Rectal smooth muscle tissue (tissue), 1 donor: ENCODE measurements at regions not wholly inside any gene's neighbourhood (a gene's known extent, or its start where the extent isn't known, plus 50 kb on each side); places are given as distances from the start of the nearest gene placed in this dataset.

Source experiments
- H3K27ac ChIP-seq: one replicate; pipeline ENCODE4 v1.7.0; 2013; ENCODE audit warnings: low read depth, low read length, inconsistent platforms
- H3K27me3 ChIP-seq: one replicate; pipeline ENCODE4 v1.7.0; 2013; ENCODE audit warnings: low read length; ENCODE audit not compliant: control insufficient read depth, insufficient read depth
- H3K36me3 ChIP-seq: one replicate; pipeline ENCODE4 v1.7.0; 2013; ENCODE audit warnings: low read length; ENCODE audit not compliant: control insufficient read depth, insufficient read depth
- H3K4me1 ChIP-seq: one replicate; pipeline ENCODE4 v1.7.0; 2013; ENCODE audit warnings: low read length; ENCODE audit not compliant: control insufficient read depth, insufficient read depth
- H3K4me3 ChIP-seq: one replicate; pipeline ENCODE4 v1.7.0; 2013; ENCODE audit warnings: low read length
- H3K9ac ChIP-seq: one replicate; pipeline ENCODE4 v1.7.0; 2013; ENCODE audit warnings: low read length

DNA sequence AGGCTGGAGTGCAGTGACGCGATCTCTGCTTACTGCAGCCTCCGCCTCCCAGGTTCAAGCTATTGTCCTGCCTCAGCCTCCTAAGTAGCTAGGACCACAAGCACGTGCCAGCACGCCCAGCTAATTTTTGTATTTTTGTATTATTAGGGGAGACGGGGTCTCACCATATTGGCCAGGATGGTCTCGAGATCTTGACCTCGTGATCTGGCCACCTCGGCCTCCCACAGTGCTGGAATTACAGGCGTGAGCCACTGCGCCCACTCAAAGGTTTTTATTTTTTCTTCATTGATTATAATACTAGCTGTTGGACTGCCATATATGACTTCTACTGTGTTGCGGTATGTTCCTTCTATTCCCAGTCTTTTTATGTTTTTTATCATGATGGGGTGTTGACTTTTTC, 569.7 kb upstream of the SLITRK6 start:
- Histone ChIP-seq H3K9ac (no peak overlapping the region), H3K4me3 (no peak overlapping the region), H3K27me3 (no peaks in the 10 kb centered on the region), H3K27ac (no peak overlapping the region), H3K36me3 (no peaks in the 10 kb centered on the region), H3K4me1 (no peaks in the 10 kb centered on the region)

DNA sequence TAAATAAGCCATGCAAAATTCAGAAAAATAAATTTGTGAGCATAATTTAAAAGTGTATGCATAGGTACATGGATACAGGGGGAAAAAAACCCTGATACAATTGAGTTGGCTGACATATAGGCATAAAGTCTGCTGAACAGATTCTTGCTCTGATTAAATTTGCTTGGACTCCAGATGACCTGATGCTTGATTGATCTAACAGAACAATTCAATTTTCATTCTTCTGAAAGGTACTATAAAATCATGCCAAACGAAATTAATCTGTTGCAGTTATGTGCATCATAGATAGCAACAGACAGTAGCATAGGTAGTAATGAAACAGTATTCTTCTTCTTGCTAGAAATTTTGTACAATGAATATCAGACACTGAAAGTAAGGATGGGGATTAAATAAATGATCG, 578.2 kb upstream of the SLITRK6 start:
- Histone ChIP-seq H3K27me3 (no peaks in the 10 kb centered on the region), H3K36me3 (no peaks in the 10 kb centered on the region), H3K9ac (no peak overlapping the region), H3K27ac (no peak overlapping the region), H3K4me1 (no peaks in the 10 kb centered on the region), H3K4me3 (no peak overlapping the region)

DNA sequence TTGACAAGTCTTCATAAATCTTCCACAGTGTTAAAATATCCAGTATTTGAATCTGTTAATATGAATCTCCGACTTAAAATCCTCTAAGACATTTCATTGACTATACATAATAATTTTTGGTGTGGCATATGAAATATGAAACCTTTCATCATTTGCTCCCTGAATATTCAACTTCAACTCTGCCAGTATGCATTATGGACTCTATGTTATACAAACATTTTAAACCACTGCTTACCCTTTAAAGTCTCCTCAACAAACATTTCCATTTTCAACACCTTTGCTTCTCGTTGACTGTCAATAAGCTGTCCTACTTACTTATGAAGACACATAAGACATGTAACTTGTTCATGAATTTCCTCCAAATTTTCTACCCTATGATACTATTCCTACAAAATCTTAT, 579.4 kb upstream of the SLITRK6 start:
- Histone ChIP-seq H3K27ac (no peak overlapping the region), H3K9ac (no peak overlapping the region), H3K4me1 (no peaks in the 10 kb centered on the region), H3K27me3 (no peaks in the 10 kb centered on the region), H3K4me3 (no peak overlapping the region), H3K36me3 (no peaks in the 10 kb centered on the region)

DNA sequence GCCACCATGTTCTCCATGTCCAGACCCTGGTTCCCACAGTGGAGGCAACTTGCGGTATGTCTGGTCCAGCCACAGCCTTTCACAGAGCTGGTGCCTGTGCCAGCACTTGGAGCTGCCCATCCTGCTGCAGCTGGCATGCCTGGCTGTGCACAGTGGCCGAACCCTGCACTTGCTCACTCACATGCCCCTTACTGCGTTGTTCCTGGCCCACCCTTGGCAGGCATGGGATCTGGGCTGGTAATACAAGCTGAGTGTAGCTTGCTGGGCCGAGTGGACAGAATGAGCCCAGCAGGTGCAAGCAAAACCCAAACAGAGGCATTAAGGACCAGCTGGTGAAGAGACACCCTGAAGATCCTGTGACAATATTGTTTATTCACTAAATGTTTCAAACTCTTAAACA, 583.9 kb upstream of the SLITRK6 start:
- Histone ChIP-seq H3K27ac (no peak overlapping the region), H3K27me3 (no peaks in the 10 kb centered on the region), H3K4me3 (no peak overlapping the region), H3K9ac (no peak overlapping the region), H3K4me1 (no peaks in the 10 kb centered on the region), H3K36me3 (no peaks in the 10 kb centered on the region)

DNA sequence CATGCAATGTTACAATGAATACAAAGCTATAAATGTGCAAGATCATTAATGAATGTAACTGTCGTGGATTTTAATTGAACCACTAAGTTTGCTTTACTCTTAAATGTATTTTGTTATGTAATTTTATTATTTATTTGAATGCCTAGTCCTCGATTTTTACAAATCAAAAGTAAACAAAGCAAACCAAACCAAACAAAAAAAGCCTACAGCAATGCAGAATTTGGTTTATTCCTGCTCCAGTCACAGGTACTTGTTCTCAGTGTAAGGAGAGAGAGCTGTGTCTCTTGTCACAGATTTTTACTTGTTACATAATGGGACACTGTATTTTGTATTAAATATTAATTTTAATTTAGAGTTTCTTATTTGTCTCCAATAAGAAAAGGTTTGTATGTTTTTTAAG, 584.3 kb upstream of the SLITRK6 start:
- Histone ChIP-seq H3K36me3 (no peaks in the 10 kb centered on the region), H3K27ac (no peak overlapping the region)

DNA sequence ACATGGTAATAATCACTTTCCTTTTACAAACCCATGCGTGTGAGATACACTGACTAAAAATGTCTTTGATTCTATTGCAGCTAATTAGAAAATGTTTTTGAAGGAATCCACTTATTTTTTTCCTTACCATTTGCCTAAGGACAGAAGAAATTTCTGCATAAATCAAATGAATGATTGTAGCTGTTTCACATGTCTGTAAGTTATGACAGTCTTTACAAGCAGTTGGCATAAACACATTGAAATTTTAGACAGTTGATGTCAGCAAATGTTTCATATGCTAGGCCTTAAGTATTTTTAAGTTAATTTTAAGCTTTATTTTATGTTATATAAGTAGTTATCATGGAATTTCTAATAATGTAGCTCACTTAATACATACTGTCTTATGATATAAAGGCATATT, 598.4 kb upstream of the SLITRK6 start:
- Histone ChIP-seq H3K27ac (no peak overlapping the region), H3K9ac (no peak overlapping the region), H3K4me3 (no peak overlapping the region), H3K27me3 (no peaks in the 10 kb centered on the region), H3K4me1 (no peaks in the 10 kb centered on the region), H3K36me3 (no peaks in the 10 kb centered on the region)

More for the DNA sequence above, 584.3 kb upstream of the SLITRK6 start:
- H3K27me3 ChIP-seq = no peaks in the 10 kb centered on the region
- no peak overlapping the region for H3K4me3 ChIP-seq
- no peak overlapping the region for H3K9ac ChIP-seq
- H3K4me1 ChIP-seq = no peaks in the 10 kb centered on the region

DNA sequence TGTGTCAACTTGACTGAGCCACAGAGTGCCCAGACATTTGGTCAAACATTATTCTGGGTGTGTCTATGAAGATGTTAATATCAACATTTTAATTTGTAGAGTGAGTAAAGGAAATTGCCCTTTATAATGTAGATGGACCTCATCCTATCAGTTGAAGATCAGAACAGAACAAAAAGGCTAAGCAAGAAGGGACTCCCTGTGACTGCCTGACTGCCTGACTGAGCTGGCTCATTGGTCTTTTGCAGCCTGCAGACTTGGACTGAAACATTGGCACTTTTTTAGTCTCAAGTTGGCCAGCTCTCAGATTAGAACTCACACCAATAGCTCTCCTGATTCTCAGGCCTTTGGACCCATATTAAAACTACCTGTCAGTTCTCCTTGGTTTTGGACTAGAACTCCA, 600.4 kb upstream of the SLITRK6 start:
- H3K27ac ChIP-seq = no peak overlapping the region
- no peak overlapping the region for H3K9ac ChIP-seq
- no peaks in the 10 kb centered on the region for H3K36me3 ChIP-seq
- H3K4me1 ChIP-seq = no peaks in the 10 kb centered on the region
- H3K27me3 ChIP-seq = no peaks in the 10 kb centered on the region
- no peak overlapping the region for H3K4me3 ChIP-seq

DNA sequence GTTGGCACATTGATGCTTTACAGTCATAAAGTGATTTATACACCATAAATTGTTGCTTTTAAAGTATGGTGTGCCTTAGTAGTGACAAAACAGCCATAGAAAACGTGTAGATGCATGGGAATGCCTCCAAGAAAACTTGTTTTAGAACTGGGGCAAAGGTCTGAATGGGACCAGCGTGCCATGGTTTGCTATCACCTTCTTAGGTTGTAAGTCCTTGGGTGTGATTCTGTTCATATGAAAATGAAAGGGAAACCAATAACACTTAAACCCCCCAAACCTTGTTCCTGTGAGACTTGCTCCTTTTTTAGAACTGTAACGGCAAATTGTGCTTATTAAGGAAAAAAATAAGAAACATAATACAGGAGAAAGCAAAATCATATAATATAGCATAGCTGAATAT, 603.3 kb upstream of the SLITRK6 start:
- no peaks in the 10 kb centered on the region for H3K4me1 ChIP-seq
- no peaks in the 10 kb centered on the region for H3K27me3 ChIP-seq
- H3K27ac ChIP-seq = no peak overlapping the region
- H3K36me3 ChIP-seq = no peaks in the 10 kb centered on the region
- no peak overlapping the region for H3K9ac ChIP-seq
- no peak overlapping the region for H3K4me3 ChIP-seq

DNA sequence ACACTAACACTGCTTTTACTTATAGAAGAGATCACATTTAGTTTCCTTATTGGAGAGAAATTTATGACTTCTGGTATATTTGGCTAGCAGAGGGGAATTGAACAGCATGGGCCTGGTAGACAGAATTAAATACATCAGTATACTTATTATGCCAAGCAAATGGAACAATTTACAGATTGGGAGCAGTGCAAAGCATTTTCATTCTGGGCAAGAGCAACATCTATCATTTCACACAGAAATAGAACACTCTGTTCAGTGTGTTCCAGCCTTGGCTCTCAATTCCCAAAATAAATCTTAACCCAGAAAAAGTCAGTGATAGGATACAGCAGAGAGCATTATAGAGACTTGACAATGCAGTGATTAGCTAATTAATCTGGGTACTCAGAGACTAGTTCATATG, 604.0 kb upstream of the SLITRK6 start:
- no peaks in the 10 kb centered on the region for H3K27me3 ChIP-seq
- H3K4me1 ChIP-seq = no peaks in the 10 kb centered on the region
- no peak overlapping the region for H3K9ac ChIP-seq
- H3K36me3 ChIP-seq = no peaks in the 10 kb centered on the region
- H3K27ac ChIP-seq = no peak overlapping the region
- H3K4me3 ChIP-seq = no peak overlapping the region

DNA sequence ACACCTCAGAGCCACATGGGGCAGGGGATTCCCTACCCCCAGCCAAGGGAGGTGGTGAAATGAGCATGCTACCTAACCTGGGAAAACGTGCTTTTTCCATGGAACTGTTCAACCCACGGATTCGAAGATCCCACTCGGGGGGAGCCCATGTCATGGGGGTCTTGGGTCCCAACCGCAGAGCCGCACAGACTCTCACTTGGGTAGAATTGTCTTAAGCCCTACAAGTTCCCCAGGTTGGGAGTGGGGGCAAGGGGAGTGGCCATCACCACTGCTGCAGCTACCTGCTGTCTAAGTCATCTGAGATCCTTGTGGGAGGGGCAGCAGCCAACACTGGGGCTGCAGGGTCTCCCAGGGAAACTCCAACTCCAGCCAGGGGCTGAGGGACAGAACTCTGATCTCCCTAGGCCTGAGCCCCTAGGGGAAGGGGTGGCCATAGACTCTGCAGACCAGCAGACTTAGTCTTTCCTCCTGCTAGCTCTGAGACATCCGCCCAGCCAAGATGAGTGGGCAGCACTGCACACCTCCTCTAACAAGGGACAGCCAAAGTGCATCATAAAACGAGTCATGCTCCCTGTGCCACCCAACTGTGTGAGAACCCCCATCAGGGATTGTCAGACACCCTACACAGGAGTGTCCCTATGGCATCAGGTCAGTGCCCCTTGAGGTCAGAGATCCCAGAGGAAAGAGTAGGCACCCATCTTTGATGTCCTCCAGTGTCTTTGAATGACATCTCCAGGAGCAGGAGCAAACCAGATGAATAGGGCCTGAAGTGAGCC, 610.4 kb upstream of the SLITRK6 start:
- no peak overlapping the region for H3K27ac ChIP-seq

DNA sequence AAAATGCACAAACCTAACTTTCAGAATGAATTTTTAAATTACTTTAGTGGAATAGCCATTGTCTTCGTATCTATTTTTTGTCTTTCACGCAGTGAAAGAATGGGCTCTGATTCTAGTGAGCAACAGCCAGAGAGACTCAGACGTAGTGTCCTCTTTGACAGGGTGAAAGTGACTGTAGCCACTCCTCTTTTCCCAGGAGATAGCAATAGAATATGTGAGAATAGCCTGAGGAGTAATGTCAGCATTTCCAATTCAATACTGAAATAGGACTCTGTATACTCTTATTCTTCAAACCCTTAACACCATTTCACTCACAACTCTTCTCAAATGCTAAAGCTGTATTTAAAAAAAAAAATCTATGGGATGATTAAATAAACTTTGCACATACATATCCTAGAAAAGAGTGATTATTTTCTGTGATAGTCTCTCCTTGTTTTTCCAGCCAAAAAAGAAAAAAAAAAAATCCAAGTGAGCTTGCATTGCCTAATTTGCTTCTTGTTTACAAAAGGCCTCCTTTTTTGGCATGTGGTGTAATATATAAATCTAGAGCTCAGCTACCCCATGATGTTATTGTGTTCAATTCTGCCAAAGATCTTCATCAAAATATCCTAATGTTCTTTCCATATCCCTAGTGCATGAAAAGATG, 626.1 kb upstream of the SLITRK6 start:
- Histone ChIP-seq H3K27ac (no peak overlapping the region), H3K9ac (no peak overlapping the region), H3K4me1 (no peaks in the 10 kb centered on the region), H3K27me3 (no peaks in the 10 kb centered on the region), H3K36me3 (no peaks in the 10 kb centered on the region), H3K4me3 (no peak overlapping the region)

More for the DNA sequence above, 610.4 kb upstream of the SLITRK6 start:
- no peak overlapping the region for H3K9ac ChIP-seq
- no peaks in the 10 kb centered on the region for H3K27me3 ChIP-seq
- H3K36me3 ChIP-seq = no peaks in the 10 kb centered on the region
- no peaks in the 10 kb centered on the region for H3K4me1 ChIP-seq
- no peak overlapping the region for H3K4me3 ChIP-seq

DNA sequence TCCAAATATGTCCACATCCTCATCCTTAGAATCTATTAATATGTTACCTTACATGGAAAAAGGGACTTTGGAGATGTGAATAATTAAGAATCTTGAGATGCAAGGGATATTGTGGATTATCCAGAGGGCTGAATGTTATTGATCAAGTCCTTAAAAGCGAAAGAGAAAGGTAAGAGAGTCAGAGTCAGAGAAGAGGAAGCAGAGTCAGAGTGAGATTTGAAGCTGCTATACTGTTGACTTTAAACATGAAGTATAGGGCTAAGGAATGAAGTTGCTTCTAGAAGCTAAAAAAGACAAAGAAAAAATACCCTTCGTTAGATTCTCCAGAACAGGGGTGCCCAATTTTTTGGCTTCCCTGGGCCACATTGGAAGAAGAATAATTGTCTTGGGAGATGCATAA, 627.2 kb upstream of the SLITRK6 start:
- Histone ChIP-seq H3K36me3 (no peaks in the 10 kb centered on the region), H3K27ac (no peak overlapping the region), H3K27me3 (no peaks in the 10 kb centered on the region), H3K4me3 (no peak overlapping the region), H3K9ac (no peak overlapping the region), H3K4me1 (no peaks in the 10 kb centered on the region)

DNA sequence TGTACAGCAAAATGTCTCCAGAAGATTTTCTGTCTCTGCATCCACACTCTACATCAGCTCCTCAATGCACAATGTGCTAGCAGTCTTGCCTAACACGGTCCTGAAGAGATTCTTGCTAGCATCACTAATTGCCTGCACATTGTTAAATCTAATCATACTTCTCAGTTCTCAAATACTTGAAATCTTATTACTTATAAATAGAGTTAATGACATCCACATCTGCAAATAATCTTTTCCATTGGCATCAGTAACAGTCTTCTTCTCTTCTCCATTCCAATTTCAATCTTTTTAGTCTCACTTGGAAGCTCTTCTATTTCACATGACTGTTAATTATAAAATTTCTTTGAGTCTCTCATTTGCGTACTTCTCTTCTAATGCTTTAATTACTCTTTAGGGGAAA, 630.5 kb upstream of the SLITRK6 start:
- no peak overlapping the region for H3K27ac ChIP-seq
- no peak overlapping the region for H3K9ac ChIP-seq
- H3K4me3 ChIP-seq = no peak overlapping the region
- no peaks in the 10 kb centered on the region for H3K4me1 ChIP-seq
- no peaks in the 10 kb centered on the region for H3K36me3 ChIP-seq
- no peaks in the 10 kb centered on the region for H3K27me3 ChIP-seq
